ENCODE measurements at regions not wholly inside any gene's neighbourhood (a gene's known extent, or its start where the extent isn't known, plus 50 kb on each side); places are given as distances from the start of the nearest gene placed in this dataset.
A peak's percentile ranks its signal among the peaks of the same experiment; 100 is the strongest.

DNA sequence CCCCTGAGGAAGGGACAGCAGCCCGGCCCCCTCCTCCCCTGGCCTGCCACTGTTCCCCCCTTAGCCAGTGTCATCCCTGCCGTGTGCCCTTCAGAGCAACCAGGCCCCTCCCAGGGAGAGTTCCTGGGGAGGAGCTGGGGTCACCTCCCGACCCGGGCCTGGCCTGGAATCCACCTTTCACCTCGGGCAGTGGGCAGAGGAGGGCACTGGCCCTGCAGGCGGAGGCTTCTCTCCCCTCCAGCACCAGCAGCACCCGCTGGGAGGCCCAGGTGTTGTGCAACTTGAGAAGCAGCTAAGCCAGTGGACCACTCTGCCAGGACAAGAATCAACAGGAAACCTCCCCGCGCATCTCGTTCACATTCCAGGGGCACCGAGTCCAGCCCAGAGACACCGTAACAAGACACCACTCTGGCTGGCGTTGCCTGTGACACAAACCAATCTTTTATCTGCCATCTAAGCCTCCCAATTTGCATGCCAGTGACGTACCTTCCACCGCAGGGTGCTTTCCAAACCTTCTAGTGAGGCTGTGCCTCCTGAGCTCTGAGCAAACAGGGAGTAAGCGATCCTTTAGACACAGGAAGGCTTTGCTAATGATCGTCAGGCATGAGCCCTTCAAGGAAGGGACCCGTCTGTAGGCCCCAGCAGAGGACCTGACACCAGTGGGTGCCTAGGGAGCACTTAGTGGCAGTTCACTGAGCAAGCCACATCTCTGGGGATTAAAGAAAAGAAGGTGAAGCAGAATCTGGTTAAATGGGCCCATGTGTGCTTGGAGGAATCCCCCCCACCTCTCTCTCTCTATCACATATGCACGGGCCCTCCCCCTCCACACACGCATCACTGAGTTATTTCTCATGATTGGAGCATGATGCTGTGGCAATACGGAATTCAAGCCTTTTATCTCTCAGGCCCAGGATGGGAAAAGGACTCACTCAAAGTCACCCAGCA, 98.9 kb upstream of the TLE3 start (continued):
- TF ChIP-seq, protein P1, sequence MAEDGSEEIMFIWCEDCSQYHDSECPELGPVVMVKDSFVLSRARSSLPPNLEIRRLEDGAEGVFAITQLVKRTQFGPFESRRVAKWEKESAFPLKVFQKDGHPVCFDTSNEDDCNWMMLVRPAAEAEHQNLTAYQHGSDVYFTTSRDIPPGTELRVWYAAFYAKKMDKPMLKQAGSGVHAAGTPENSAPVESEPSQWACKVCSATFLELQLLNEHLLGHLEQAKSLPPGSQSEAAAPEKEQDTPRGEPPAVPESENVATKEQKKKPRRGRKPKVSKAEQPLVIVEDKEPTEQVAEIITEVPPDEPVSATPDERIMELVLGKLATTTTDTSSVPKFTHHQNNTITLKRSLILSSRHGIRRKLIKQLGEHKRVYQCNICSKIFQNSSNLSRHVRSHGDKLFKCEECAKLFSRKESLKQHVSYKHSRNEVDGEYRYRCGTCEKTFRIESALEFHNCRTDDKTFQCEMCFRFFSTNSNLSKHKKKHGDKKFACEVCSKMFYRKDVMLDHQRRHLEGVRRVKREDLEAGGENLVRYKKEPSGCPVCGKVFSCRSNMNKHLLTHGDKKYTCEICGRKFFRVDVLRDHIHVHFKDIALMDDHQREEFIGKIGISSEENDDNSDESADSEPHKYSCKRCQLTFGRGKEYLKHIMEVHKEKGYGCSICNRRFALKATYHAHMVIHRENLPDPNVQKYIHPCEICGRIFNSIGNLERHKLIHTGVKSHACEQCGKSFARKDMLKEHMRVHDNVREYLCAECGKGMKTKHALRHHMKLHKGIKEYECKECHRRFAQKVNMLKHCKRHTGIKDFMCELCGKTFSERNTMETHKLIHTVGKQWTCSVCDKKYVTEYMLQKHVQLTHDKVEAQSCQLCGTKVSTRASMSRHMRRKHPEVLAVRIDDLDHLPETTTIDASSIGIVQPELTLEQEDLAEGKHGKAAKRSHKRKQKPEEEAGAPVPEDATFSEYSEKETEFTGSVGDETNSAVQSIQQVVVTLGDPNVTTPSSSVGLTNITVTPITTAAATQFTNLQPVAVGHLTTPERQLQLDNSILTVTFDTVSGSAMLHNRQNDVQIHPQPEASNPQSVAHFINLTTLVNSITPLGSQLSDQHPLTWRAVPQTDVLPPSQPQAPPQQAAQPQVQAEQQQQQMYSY (CRISPR knock-in tag; IDR thresholded peaks at IDR 0.05): no peak
- peak; percentile 39; the same call in 1 of the 2 replicates for TF ChIP-seq POLR2A (IDR thresholded peaks at IDR 0.05; ENCODE audit: low read depth, low read length)
- TF ChIP-seq SMARCA5 (IDR thresholded peaks at IDR 0.05): no peak
- no peak for TF ChIP-seq SIN3A (IDR thresholded peaks at IDR 0.05; ENCODE audit: low read depth, low read length)
- TF ChIP-seq BCL11A (IDR thresholded peaks at IDR 0.05; ENCODE audit: low read depth, low read length): peak; percentile 64; the same call in 1 of the 2 replicates
- no peak for TF ChIP-seq BMI1 (IDR thresholded peaks at IDR 0.05; ENCODE audit: borderline replicate concordance)
- TF ChIP-seq, protein P2, sequence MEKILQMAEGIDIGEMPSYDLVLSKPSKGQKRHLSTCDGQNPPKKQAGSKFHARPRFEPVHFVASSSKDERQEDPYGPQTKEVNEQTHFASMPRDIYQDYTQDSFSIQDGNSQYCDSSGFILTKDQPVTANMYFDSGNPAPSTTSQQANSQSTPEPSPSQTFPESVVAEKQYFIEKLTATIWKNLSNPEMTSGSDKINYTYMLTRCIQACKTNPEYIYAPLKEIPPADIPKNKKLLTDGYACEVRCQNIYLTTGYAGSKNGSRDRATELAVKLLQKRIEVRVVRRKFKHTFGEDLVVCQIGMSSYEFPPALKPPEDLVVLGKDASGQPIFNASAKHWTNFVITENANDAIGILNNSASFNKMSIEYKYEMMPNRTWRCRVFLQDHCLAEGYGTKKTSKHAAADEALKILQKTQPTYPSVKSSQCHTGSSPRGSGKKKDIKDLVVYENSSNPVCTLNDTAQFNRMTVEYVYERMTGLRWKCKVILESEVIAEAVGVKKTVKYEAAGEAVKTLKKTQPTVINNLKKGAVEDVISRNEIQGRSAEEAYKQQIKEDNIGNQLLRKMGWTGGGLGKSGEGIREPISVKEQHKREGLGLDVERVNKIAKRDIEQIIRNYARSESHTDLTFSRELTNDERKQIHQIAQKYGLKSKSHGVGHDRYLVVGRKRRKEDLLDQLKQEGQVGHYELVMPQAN (conservative IDR thresholded peaks at IDR 0.05): 0 out of 2 replicates have a peak, but pooled peaks have one; percentile 19
- peak; percentile 71 for TF ChIP-seq PAX5 (IDR thresholded peaks at IDR 0.05; ENCODE audit: borderline replicate concordance, low read depth, low read length)
- TF ChIP-seq ZNF24 (IDR thresholded peaks at IDR 0.05): no peak
- TF ChIP-seq NFXL1 (IDR thresholded peaks at IDR 0.05; ENCODE audit: borderline replicate concordance): no peak
- TF ChIP-seq NR2C2 (IDR thresholded peaks at IDR 0.05; ENCODE audit: borderline replicate concordance, control insufficient read depth, insufficient read length, low read depth): no peak
- no peak for TF ChIP-seq CBX3 (IDR thresholded peaks at IDR 0.05; ENCODE audit: borderline replicate concordance, low read depth)
- TF ChIP-seq NBN (IDR thresholded peaks at IDR 0.05): peak; percentile 77
- 0 out of 2 replicates have a peak, but pooled peaks have one; percentile 12 for TF ChIP-seq ZNF217 (IDR thresholded peaks at IDR 0.05)
- TF ChIP-seq JUNB (IDR thresholded peaks at IDR 0.05): 0 out of 2 replicates have a peak, but pooled peaks have one; percentile 38
- TF ChIP-seq RUNX3 (IDR thresholded peaks at IDR 0.05; ENCODE audit: low read length): peak; percentile 90
- no peak for TF ChIP-seq RAD51 (IDR thresholded peaks at IDR 0.05)
- peak; percentile 86 for TF ChIP-seq IKZF1 (conservative IDR thresholded peaks at IDR 0.05)
- TF ChIP-seq, protein P3, sequence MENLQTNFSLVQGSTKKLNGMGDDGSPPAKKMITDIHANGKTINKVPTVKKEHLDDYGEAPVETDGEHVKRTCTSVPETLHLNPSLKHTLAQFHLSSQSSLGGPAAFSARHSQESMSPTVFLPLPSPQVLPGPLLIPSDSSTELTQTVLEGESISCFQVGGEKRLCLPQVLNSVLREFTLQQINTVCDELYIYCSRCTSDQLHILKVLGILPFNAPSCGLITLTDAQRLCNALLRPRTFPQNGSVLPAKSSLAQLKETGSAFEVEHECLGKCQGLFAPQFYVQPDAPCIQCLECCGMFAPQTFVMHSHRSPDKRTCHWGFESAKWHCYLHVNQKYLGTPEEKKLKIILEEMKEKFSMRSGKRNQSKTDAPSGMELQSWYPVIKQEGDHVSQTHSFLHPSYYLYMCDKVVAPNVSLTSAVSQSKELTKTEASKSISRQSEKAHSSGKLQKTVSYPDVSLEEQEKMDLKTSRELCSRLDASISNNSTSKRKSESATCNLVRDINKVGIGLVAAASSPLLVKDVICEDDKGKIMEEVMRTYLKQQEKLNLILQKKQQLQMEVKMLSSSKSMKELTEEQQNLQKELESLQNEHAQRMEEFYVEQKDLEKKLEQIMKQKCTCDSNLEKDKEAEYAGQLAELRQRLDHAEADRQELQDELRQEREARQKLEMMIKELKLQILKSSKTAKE (IDR thresholded peaks at IDR 0.05; ENCODE audit: low read depth, poor library complexity, severe bottlenecking): peak; percentile 52
- TF ChIP-seq MTA2 (IDR thresholded peaks at IDR 0.05; ENCODE audit: low read depth): peak; percentile 87
- TF ChIP-seq RAD21 (IDR thresholded peaks at IDR 0.05; ENCODE audit: insufficient read depth, low read depth, low read length): no peak
- TF ChIP-seq SPI1 (IDR thresholded peaks at IDR 0.05; ENCODE audit: borderline replicate concordance, insufficient read depth, low read depth, low read length): 0 out of 2 replicates have a peak, but pooled peaks have one; percentile 17
- TF ChIP-seq SP1 (IDR thresholded peaks at IDR 0.05; ENCODE audit: low read depth, low read length): peak; percentile 70
- 0 out of 2 replicates have a peak, but pooled peaks have one; percentile 23 for TF ChIP-seq YY1 (IDR thresholded peaks at IDR 0.05; ENCODE audit: low read depth, low read length)
- TF ChIP-seq ZNF384 (IDR thresholded peaks at IDR 0.05; ENCODE audit: borderline replicate concordance, low read depth, low read length): no peak
